ENCODE measurements at regions not wholly inside any gene's neighbourhood (a gene's known extent, or its start where the extent isn't known, plus 50 kb on each side); places are given as distances from the start of the nearest gene placed in this dataset.

GRCh38 chr14:100671386-100671901 is 55.2 kb upstream of the DLK1 start:
- no peak overlapping the region for H2AFZ ChIP-seq (ENCODE audit: low read length)

More at GRCh38 chr14:100671386-100671901, 55.2 kb upstream of the DLK1 start:
- H3T11ph ChIP-seq (ENCODE audit: low read length): no peak overlapping the region
- no peak for DNase-seq
- H2BK20ac ChIP-seq (ENCODE audit: low read depth, low read length, poor library complexity, severe bottlenecking): no peak overlapping the region
- no peaks in the 10 kb centered on the region for H3K4me1 ChIP-seq (ENCODE audit: insufficient read depth, low read length)
- no peak overlapping the region for H4K8ac ChIP-seq (replicated peaks; ENCODE audit: insufficient read length, low read depth, low read length)
- Mint-ChIP-seq H3K4me3 (no peak overlapping the region), H3K36me3 (ENCODE audit: insufficient read depth in 1 of 3, low read depth in 3 of 3) (peaks cover 0 to 6% (median 4%) of the 10 kb centered on the region in 3 experiments; a peak in 3 of 7 replicates), H3K27me3 (ENCODE audit: low read depth) (peaks cover 41% of the 10 kb centered on the region), H3K9me3 (peaks cover 0 to 4% of the 10 kb centered on the region in 2 experiments; a peak in 3 of 5 replicates), H3K27ac (no peak overlapping the region), H3K4me1 (peaks cover 23 to 35% of the 10 kb centered on the region in 2 experiments)
- TF ChIP-seq CTCF (conservative IDR thresholded peaks at IDR 0.05): no peak
- H2BK5ac ChIP-seq (ENCODE audit: insufficient read length, low read length): no peak overlapping the region
- no peak overlapping the region for H3K18ac ChIP-seq (ENCODE audit: insufficient read length, low read depth, low read length)
- H4K20me1 ChIP-seq (ENCODE audit: control insufficient read depth, insufficient read depth, insufficient read length): no peaks in the 10 kb centered on the region
- no peak overlapping the region for H3K14ac ChIP-seq (ENCODE audit: insufficient read depth, low read length)
- no peak overlapping the region for H2BK12ac ChIP-seq (ENCODE audit: insufficient read length, low read depth, low read length)
- no peak overlapping the region for H3K9ac ChIP-seq (ENCODE audit: extremely low read depth, insufficient read length, low read length)
- H3K4me2 ChIP-seq (ENCODE audit: insufficient read depth, insufficient read length, low read length): no peak overlapping the region
- no peak overlapping the region for H2BK120ac ChIP-seq (ENCODE audit: low read depth, low read length, poor library complexity, severe bottlenecking)
- H2AK5ac ChIP-seq (ENCODE audit: insufficient read length, low read length): no peak overlapping the region
- no peaks in the 10 kb centered on the region for H3K79me1 ChIP-seq (ENCODE audit: insufficient read depth, low read depth, low read length, poor library complexity, severe bottlenecking)
- no peak overlapping the region for H2BK15ac ChIP-seq (ENCODE audit: low read depth, low read length)
- no peaks in the 10 kb centered on the region for H3K9me3 ChIP-seq (ENCODE audit: control insufficient read depth, low read depth, low read length)
- no peak overlapping the region for H4K5ac ChIP-seq (ENCODE audit: insufficient read length, low read depth, low read length)
- no peaks in the 10 kb centered on the region; the same call in 1 of the 2 replicates for H3K27me3 ChIP-seq (ENCODE audit: insufficient read depth, low read length)
- no peaks in the 10 kb centered on the region for H3K79me2 ChIP-seq (ENCODE audit: insufficient read depth, low read length)
- H3K23me2 ChIP-seq (ENCODE audit: insufficient read length, low read depth, low read length, poor library complexity, severe bottlenecking): no peaks in the 10 kb centered on the region
- H3K27ac ChIP-seq (ENCODE audit: insufficient read length, low read depth, low read length): no peak overlapping the region
- no peak overlapping the region for H3K23ac ChIP-seq (ENCODE audit: insufficient read length, low read depth, low read length)
- no peak overlapping the region for H3K4ac ChIP-seq (ENCODE audit: low read depth, low read length)
- H3K56ac ChIP-seq (ENCODE audit: insufficient read length, low read depth, low read length): no peak overlapping the region
- no peak overlapping the region for H4K91ac ChIP-seq (ENCODE audit: insufficient read length, low read depth, low read length)
- WGBS (ENCODE audit: extremely low coverage, insufficient read length, low lambda C conversion rate): no CpG with 5 or more reads among the region's 6 CpGs

Data from H9 (cell line).